ENCODE measurements at regions not wholly inside any gene's neighbourhood (a gene's known extent, or its start where the extent isn't known, plus 50 kb on each side); places are given as distances from the start of the nearest gene placed in this dataset.

GRCh38 chr14:97959251-97959650 lies 1162.1 kb downstream of the VRK1 start:
- Histone ChIP-seq H3K18ac (ENCODE audit: low read length) (no peak overlapping the region), H3K4me2 (ENCODE audit: insufficient read depth, low read length, poor library complexity, severe bottlenecking) (no peak overlapping the region), H3K14ac (ENCODE audit: low read length) (no peak overlapping the region), H3K4me3 (ENCODE audit: low read length in 2 of 2) (no peak overlapping the region), H3K79me1 (ENCODE audit: low read depth, low read length) (no peaks in the 10 kb centered on the region), H3K23ac (ENCODE audit: low read depth, low read length, poor library complexity) (no peak overlapping the region), H2BK15ac (ENCODE audit: low read length) (no peak overlapping the region), H3K4ac (ENCODE audit: low read length) (no peak overlapping the region), H2AK5ac (ENCODE audit: low read depth, low read length) (no peak overlapping the region), H4K91ac (ENCODE audit: low read depth, low read length, poor library complexity) (no peak overlapping the region), H3K9me3 (replicated peaks in 1 of 2; ENCODE audit: control insufficient read depth in 2 of 2, insufficient read depth in 1 of 2, low read depth in 1 of 2, low read length in 2 of 2) (no peaks in the 10 kb centered on the region), H2BK120ac (ENCODE audit: low read depth, low read length) (no peak overlapping the region), H2BK12ac (ENCODE audit: low read length) (no peak overlapping the region), H3K27me3 (ENCODE audit: control insufficient read depth in 3 of 3, insufficient read depth in 3 of 3, low read depth in 1 of 3, low read length in 3 of 3) (no peaks in the 10 kb centered on the region), H4K8ac (ENCODE audit: low read depth, low read length) (no peak overlapping the region), H2BK5ac (ENCODE audit: low read length) (no peak overlapping the region), H3K27ac (replicated peaks; ENCODE audit: low read length) (no peak overlapping the region), H3K9ac (ENCODE audit: low read depth, low read length, poor library complexity) (no peak overlapping the region), H3K36me3 (replicated peaks in 1 of 2; ENCODE audit: control insufficient read depth in 2 of 2, insufficient read depth in 2 of 2, low read length in 2 of 2) (no peaks in the 10 kb centered on the region), H2AFZ (ENCODE audit: low read length) (no peak overlapping the region), H3K4me1 (ENCODE audit: control insufficient read depth in 2 of 2, insufficient read depth in 1 of 2, low read depth in 1 of 2, low read length in 2 of 2) (no peaks in the 10 kb centered on the region)
- WGBS, 2 donors (ENCODE audit: extremely low coverage in 2 of 2, insufficient read length in 2 of 2, insufficient replicate concordance in 1 of 2): no CpG with 5 or more reads among the region's 4 CpGs
- no peak for DNase-seq (ENCODE audit: low spot score)

GRCh38 chr14:97960436-97960835 lies 1163.3 kb downstream of the VRK1 start:
- Histone ChIP-seq H2BK12ac (ENCODE audit: low read length) (no peak overlapping the region), H3K9ac (ENCODE audit: low read depth, low read length, poor library complexity) (no peak overlapping the region), H3K4me2 (ENCODE audit: insufficient read depth, low read length, poor library complexity, severe bottlenecking) (no peak overlapping the region), H3K4me3 (ENCODE audit: low read length in 2 of 2) (no peak overlapping the region), H3K27me3 (ENCODE audit: control insufficient read depth in 3 of 3, insufficient read depth in 3 of 3, low read depth in 1 of 3, low read length in 3 of 3) (no peaks in the 10 kb centered on the region), H3K18ac (ENCODE audit: low read length) (no peak overlapping the region), H2AFZ (ENCODE audit: low read length) (no peak overlapping the region), H3K79me1 (ENCODE audit: low read depth, low read length) (no peaks in the 10 kb centered on the region), H4K91ac (ENCODE audit: low read depth, low read length, poor library complexity) (no peak overlapping the region), H2AK5ac (ENCODE audit: low read depth, low read length) (no peak overlapping the region), H4K8ac (ENCODE audit: low read depth, low read length) (no peak overlapping the region), H2BK15ac (ENCODE audit: low read length) (no peak overlapping the region), H2BK120ac (ENCODE audit: low read depth, low read length) (no peak overlapping the region), H3K27ac (replicated peaks; ENCODE audit: low read length) (no peak overlapping the region), H2BK5ac (ENCODE audit: low read length) (no peak overlapping the region), H3K14ac (ENCODE audit: low read length) (no peak overlapping the region), H3K4ac (ENCODE audit: low read length) (no peak overlapping the region), H3K23ac (ENCODE audit: low read depth, low read length, poor library complexity) (no peak overlapping the region), H3K4me1 (ENCODE audit: control insufficient read depth in 2 of 2, insufficient read depth in 1 of 2, low read depth in 1 of 2, low read length in 2 of 2) (no peaks in the 10 kb centered on the region), H3K36me3 (replicated peaks in 1 of 2; ENCODE audit: control insufficient read depth in 2 of 2, insufficient read depth in 2 of 2, low read length in 2 of 2) (no peaks in the 10 kb centered on the region), H3K9me3 (replicated peaks in 1 of 2; ENCODE audit: control insufficient read depth in 2 of 2, insufficient read depth in 1 of 2, low read depth in 1 of 2, low read length in 2 of 2) (no peaks in the 10 kb centered on the region)
- WGBS, 2 donors (ENCODE audit: extremely low coverage in 2 of 2, insufficient read length in 2 of 2, insufficient replicate concordance in 1 of 2): no CpG with 5 or more reads among the region's 4 CpGs
- DNase-seq (ENCODE audit: low spot score): no peak

GRCh38 chr14:97970222-97970621 lies 1173.0 kb downstream of the VRK1 start:
- Histone ChIP-seq H2BK120ac (ENCODE audit: low read depth, low read length) (no peak overlapping the region), H4K91ac (ENCODE audit: low read depth, low read length, poor library complexity) (no peak overlapping the region), H3K14ac (ENCODE audit: low read length) (no peak overlapping the region), H3K4me3 (ENCODE audit: low read length in 2 of 2) (no peak overlapping the region), H2AK5ac (ENCODE audit: low read depth, low read length) (no peak overlapping the region), H3K23ac (ENCODE audit: low read depth, low read length, poor library complexity) (no peak overlapping the region), H3K27me3 (ENCODE audit: control insufficient read depth in 3 of 3, insufficient read depth in 3 of 3, low read depth in 1 of 3, low read length in 3 of 3) (no peaks in the 10 kb centered on the region), H3K9ac (ENCODE audit: low read depth, low read length, poor library complexity) (no peak overlapping the region), H3K4me2 (ENCODE audit: insufficient read depth, low read length, poor library complexity, severe bottlenecking) (no peak overlapping the region), H3K9me3 (replicated peaks in 1 of 2; ENCODE audit: control insufficient read depth in 2 of 2, insufficient read depth in 1 of 2, low read depth in 1 of 2, low read length in 2 of 2) (no peaks in the 10 kb centered on the region), H2AFZ (ENCODE audit: low read length) (no peak overlapping the region), H3K4me1 (ENCODE audit: control insufficient read depth in 2 of 2, insufficient read depth in 1 of 2, low read depth in 1 of 2, low read length in 2 of 2) (no peaks in the 10 kb centered on the region), H3K79me1 (ENCODE audit: low read depth, low read length) (no peaks in the 10 kb centered on the region), H4K8ac (ENCODE audit: low read depth, low read length) (no peak overlapping the region), H2BK15ac (ENCODE audit: low read length) (no peak overlapping the region), H2BK5ac (ENCODE audit: low read length) (no peak overlapping the region), H3K27ac (replicated peaks; ENCODE audit: low read length) (no peak overlapping the region), H3K18ac (ENCODE audit: low read length) (no peak overlapping the region), H3K36me3 (replicated peaks in 1 of 2; ENCODE audit: control insufficient read depth in 2 of 2, insufficient read depth in 2 of 2, low read length in 2 of 2) (no peaks in the 10 kb centered on the region), H3K4ac (ENCODE audit: low read length) (no peak overlapping the region), H2BK12ac (ENCODE audit: low read length) (no peak overlapping the region)
- DNase-seq (ENCODE audit: low spot score): no peak
- WGBS, 2 donors (ENCODE audit: extremely low coverage in 2 of 2, insufficient read length in 2 of 2, insufficient replicate concordance in 1 of 2): no CpG with 5 or more reads among the region's 1 CpG

GRCh38 chr14:97975216-97975615 lies 1178.0 kb downstream of the VRK1 start:
- no CpG with 5 or more reads among the region's 3 CpGs for WGBS, 2 donors (ENCODE audit: extremely low coverage in 2 of 2, insufficient read length in 2 of 2, insufficient replicate concordance in 1 of 2)
- no peak overlapping the region for H3K27ac ChIP-seq (replicated peaks; ENCODE audit: low read length)
- H3K14ac ChIP-seq (ENCODE audit: low read length): no peak overlapping the region
- H3K4ac ChIP-seq (ENCODE audit: low read length): no peak overlapping the region
- H3K4me3 ChIP-seq (ENCODE audit: low read length in 2 of 2): no peak overlapping the region
- no peaks in the 10 kb centered on the region for H3K36me3 ChIP-seq (replicated peaks in 1 of 2; ENCODE audit: control insufficient read depth in 2 of 2, insufficient read depth in 2 of 2, low read length in 2 of 2)
- no peak overlapping the region for H3K9ac ChIP-seq (ENCODE audit: low read depth, low read length, poor library complexity)
- no peak overlapping the region for H2AFZ ChIP-seq (ENCODE audit: low read length)
- H3K79me1 ChIP-seq (ENCODE audit: low read depth, low read length): no peaks in the 10 kb centered on the region
- H2BK5ac ChIP-seq (ENCODE audit: low read length): no peak overlapping the region
- DNase-seq (ENCODE audit: low spot score): no peak
- no peak overlapping the region for H2BK120ac ChIP-seq (ENCODE audit: low read depth, low read length)
- no peaks in the 10 kb centered on the region for H3K9me3 ChIP-seq (replicated peaks in 1 of 2; ENCODE audit: control insufficient read depth in 2 of 2, insufficient read depth in 1 of 2, low read depth in 1 of 2, low read length in 2 of 2)
- H3K4me1 ChIP-seq (ENCODE audit: control insufficient read depth in 2 of 2, insufficient read depth in 1 of 2, low read depth in 1 of 2, low read length in 2 of 2): no peaks in the 10 kb centered on the region
- no peak overlapping the region for H2BK12ac ChIP-seq (ENCODE audit: low read length)
- H2BK15ac ChIP-seq (ENCODE audit: low read length): no peak overlapping the region
- no peak overlapping the region for H2AK5ac ChIP-seq (ENCODE audit: low read depth, low read length)
- H3K27me3 ChIP-seq (ENCODE audit: control insufficient read depth in 3 of 3, insufficient read depth in 3 of 3, low read depth in 1 of 3, low read length in 3 of 3): no peaks in the 10 kb centered on the region
- H3K4me2 ChIP-seq (ENCODE audit: insufficient read depth, low read length, poor library complexity, severe bottlenecking): no peak overlapping the region
- H3K23ac ChIP-seq (ENCODE audit: low read depth, low read length, poor library complexity): no peak overlapping the region
- no peak overlapping the region for H3K18ac ChIP-seq (ENCODE audit: low read length)
- H4K8ac ChIP-seq (ENCODE audit: low read depth, low read length): no peak overlapping the region
- H4K91ac ChIP-seq (ENCODE audit: low read depth, low read length, poor library complexity): no peak overlapping the region
